HAP-1 (cell line): ENCODE measurements at regions not wholly inside any gene's neighbourhood (a gene's known extent, or its start where the extent isn't known, plus 50 kb on each side); places are given as distances from the start of the nearest gene placed in this dataset.
A peak's percentile ranks its signal among the peaks of the same experiment; 100 is the strongest.

Experiments used
- DNase-seq, 2 experiments: peaks; one replicate each; pipeline ENCODE4 v3.0.0-alpha.2; 2016 to 2020; ENCODE audit warnings: low spot score in 2 of 2
- H3K27me3 ChIP-seq: fragments of 250-450 bp; sonication (Bioruptor Pico); 2 replicates; pipeline ENCODE4 v1.5.1; 2020; ENCODE audit warnings: low read depth, mild to moderate bottlenecking, moderate library complexity
- H3K36me3 ChIP-seq: fragments of 250-450 bp; sonication (Bioruptor Pico); replicated peaks from 2 replicates; pipeline ENCODE4 v1.5.1; 2020; ENCODE audit warnings: mild to moderate bottlenecking
- H3K4me1 ChIP-seq: fragments of 250-450 bp; sonication (Bioruptor Pico); 2 replicates; pipeline ENCODE4 v1.5.1; 2020; ENCODE audit warnings: mild to moderate bottlenecking
- H3K4me3 ChIP-seq: fragments of 250-450 bp; sonication (Bioruptor Pico); 2 replicates; pipeline ENCODE4 v1.5.1; 2020; ENCODE audit warnings: mild to moderate bottlenecking, moderate library complexity
- H3K9me3 ChIP-seq: fragments of 250-450 bp; sonication (Bioruptor Pico); 2 replicates; pipeline ENCODE4 v1.5.1; 2020; ENCODE audit warnings: mild to moderate bottlenecking, moderate library complexity
- in situ Hi-C: fragments of 300-500 bp; cut with MboI; formaldehyde crosslinking; loops from 3 replicates; pipeline ENCODE4 v1.14.3; 2020; ENCODE audit warnings: low sequenced_read_pairs, inconsistent platforms, mixed read lengths

DNA sequence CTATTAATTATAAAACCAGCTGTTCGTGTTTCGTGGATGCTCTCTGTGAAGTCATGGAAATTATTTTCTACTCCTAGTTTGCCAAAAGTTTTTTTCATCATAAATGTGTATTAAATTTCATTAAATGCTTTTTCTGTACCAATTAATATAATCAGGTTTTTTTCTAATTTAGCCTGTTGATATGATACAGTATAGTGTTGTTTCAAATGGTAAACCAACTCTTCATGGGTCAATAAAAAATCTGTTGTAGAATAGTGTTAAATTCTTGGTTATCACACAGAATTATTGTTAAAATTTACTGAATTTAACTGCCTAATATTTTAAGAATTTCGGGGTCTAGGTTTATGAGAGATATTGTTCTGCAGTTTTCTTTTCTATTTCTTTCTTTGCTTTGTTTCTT, 505.9 kb upstream of the MANEA start:
- DNase-seq: no peak
- Histone ChIP-seq H3K27me3 (no peaks in the 10 kb centered on the region), H3K4me1 (no peaks in the 10 kb centered on the region), H3K9me3 (no peaks in the 10 kb centered on the region), H3K4me3 (no peak overlapping the region), H3K36me3 (no peaks in the 10 kb centered on the region)
- in situ Hi-C loops: no loop called here

- no peaks in the 10 kb centered on the region for H3K4me1 ChIP-seq
- H3K9me3 ChIP-seq: no peaks in the 10 kb centered on the region
- no peaks in the 10 kb centered on the region for H3K27me3 ChIP-seq
- H3K4me3 ChIP-seq: no peak overlapping the region
- H3K36me3 ChIP-seq: no peaks in the 10 kb centered on the region
- no peak for DNase-seq
- in situ Hi-C loops: no loop called here
These were observed 498.9 kb upstream of the MANEA start for GRCh38 chr6:95078457-95078856.

DNA sequence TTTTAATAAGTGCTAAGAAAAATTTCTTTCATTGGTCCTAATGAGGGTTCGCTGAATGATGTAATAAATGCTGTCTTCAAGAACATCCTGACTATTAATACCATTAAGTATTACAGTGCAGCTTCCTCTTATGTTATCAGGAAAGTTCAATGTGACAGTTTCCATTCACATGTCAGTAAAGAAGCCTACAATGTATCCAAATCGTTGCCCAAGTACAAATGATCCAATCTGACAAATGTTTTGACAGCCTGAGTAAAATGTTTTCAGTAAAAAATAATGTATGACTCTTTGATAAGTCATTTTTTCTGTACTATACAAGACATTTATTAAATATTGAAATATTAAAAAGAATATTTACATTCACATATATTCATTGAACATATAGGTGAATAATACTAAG, 496.1 kb upstream of the MANEA start:
- Histone ChIP-seq H3K27me3 (no peaks in the 10 kb centered on the region), H3K4me3 (no peak overlapping the region), H3K9me3 (no peaks in the 10 kb centered on the region), H3K36me3 (no peaks in the 10 kb centered on the region), H3K4me1 (no peaks in the 10 kb centered on the region)
- in situ Hi-C loops: no loop called here
- DNase-seq: no peak

GRCh38 chr6:95081949-95082348, 495.4 kb upstream of the MANEA start:
- Histone ChIP-seq H3K9me3 (no peaks in the 10 kb centered on the region), H3K36me3 (no peaks in the 10 kb centered on the region), H3K4me3 (no peak overlapping the region), H3K4me1 (peaks cover 1% of the 10 kb centered on the region; the same call in 1 of the 2 replicates), H3K27me3 (no peaks in the 10 kb centered on the region)
- in situ Hi-C loops: no loop called here
- no peak for DNase-seq

- Histone ChIP-seq H3K27me3 (no peaks in the 10 kb centered on the region), H3K36me3 (no peaks in the 10 kb centered on the region), H3K4me1 (peaks cover 9% of the 10 kb centered on the region), H3K9me3 (no peaks in the 10 kb centered on the region), H3K4me3 (no peak overlapping the region)
- in situ Hi-C loops: no loop called here
- no peak for DNase-seq
These were observed 493.8 kb upstream of the MANEA start for GRCh38 chr6:95083506-95083905.

DNA sequence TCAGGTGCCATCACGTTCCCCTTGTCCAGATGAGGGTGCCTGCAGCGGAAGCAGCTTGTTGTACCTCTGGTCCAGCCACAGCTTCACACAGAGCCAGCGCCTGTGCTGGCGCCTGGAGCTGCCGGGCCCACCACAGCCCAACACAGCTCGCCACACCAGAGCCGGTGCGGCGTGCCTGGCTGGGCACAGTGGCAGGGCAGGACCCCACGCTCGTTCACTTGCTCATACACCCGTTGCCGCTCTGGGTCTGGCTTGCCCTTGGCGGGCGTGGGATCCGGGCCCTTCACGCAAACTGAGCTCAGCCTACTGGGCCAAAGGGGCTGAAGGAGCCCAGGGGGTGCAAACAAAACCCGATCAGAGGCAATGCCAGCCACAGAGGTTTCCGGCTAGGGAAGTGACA, 492.5 kb upstream of the MANEA start:
- no peak for DNase-seq
- Histone ChIP-seq H3K27me3 (no peaks in the 10 kb centered on the region), H3K9me3 (no peaks in the 10 kb centered on the region), H3K4me3 (no peak overlapping the region), H3K4me1 (peaks cover 9% of the 10 kb centered on the region), H3K36me3 (no peaks in the 10 kb centered on the region)
- in situ Hi-C loops: no loop called here

GRCh38 chr6:95087394-95088097, 489.8 kb upstream of the MANEA start:
- H3K9me3 ChIP-seq: no peaks in the 10 kb centered on the region
- peak; percentile 73 to 85 for DNase-seq
- H3K27me3 ChIP-seq: no peaks in the 10 kb centered on the region
- H3K36me3 ChIP-seq: no peaks in the 10 kb centered on the region
- in situ Hi-C loops: no loop called here
- no peak overlapping the region for H3K4me3 ChIP-seq
- H3K4me1 ChIP-seq: peaks cover 9% of the 10 kb centered on the region

- H3K27me3 ChIP-seq: peaks cover 10% of the 10 kb centered on the region
These were observed 485.4 kb upstream of the MANEA start for GRCh38 chr6:95091823-95092436.

GRCh38 chr6:95093154-95093553, 484.2 kb upstream of the MANEA start:
- H3K9me3 ChIP-seq: no peaks in the 10 kb centered on the region
- no peak for DNase-seq
- no peak overlapping the region for H3K4me3 ChIP-seq
- peaks cover 10% of the 10 kb centered on the region for H3K27me3 ChIP-seq
- no peaks in the 10 kb centered on the region for H3K36me3 ChIP-seq
- in situ Hi-C loops: no loop called here
- no peaks in the 10 kb centered on the region for H3K4me1 ChIP-seq

More at GRCh38 chr6:95091823-95092436, 485.4 kb upstream of the MANEA start:
- H3K4me1 ChIP-seq: peaks cover 8% of the 10 kb centered on the region
- H3K36me3 ChIP-seq: no peaks in the 10 kb centered on the region
- DNase-seq: peak in 1 of 2 experiments; percentile 45
- H3K9me3 ChIP-seq: no peaks in the 10 kb centered on the region
- H3K4me3 ChIP-seq: no peak overlapping the region
- in situ Hi-C loops: no loop called here

GRCh38 chr6:95094751-95095663, 482.3 kb upstream of the MANEA start:
- in situ Hi-C loops: no loop called here
- H3K4me3 ChIP-seq: no peak overlapping the region

GRCh38 chr6:95095855-95096254, 481.5 kb upstream of the MANEA start:
- DNase-seq: no peak
- in situ Hi-C loops: no loop called here
- no peak overlapping the region for H3K4me3 ChIP-seq

More at GRCh38 chr6:95094751-95095663, 482.3 kb upstream of the MANEA start:
- Histone ChIP-seq H3K36me3 (no peaks in the 10 kb centered on the region), H3K9me3 (no peaks in the 10 kb centered on the region), H3K27me3 (peaks cover 10% of the 10 kb centered on the region), H3K4me1 (no peaks in the 10 kb centered on the region)
- no peak for DNase-seq

DNA sequence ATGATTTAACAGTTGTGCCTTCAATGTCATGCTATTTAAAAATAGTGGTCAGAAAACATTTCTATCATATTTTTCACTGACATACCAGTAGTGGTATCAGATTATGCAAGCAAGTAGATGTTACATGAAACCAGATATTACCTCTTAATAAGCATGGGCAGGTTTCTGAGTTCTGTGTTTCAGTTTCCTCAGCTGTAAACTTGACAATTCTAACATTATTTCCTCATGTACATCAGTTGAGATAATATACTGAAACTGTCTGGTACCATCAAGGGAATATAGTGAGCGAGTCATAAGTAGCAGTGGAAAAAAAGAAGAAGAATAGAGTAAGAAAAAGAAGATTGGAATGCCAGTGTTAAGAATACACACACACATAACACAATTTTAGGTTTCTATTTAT, 477.9 kb upstream of the MANEA start:
- Histone ChIP-seq H3K9me3 (no peaks in the 10 kb centered on the region), H3K4me1 (no peaks in the 10 kb centered on the region), H3K36me3 (no peaks in the 10 kb centered on the region), H3K27me3 (peaks cover 10% of the 10 kb centered on the region), H3K4me3 (no peak overlapping the region)
- in situ Hi-C loops: no loop called here
- DNase-seq: no peak

More at GRCh38 chr6:95095855-95096254, 481.5 kb upstream of the MANEA start:
- H3K36me3 ChIP-seq: no peaks in the 10 kb centered on the region
- H3K9me3 ChIP-seq: no peaks in the 10 kb centered on the region
- no peaks in the 10 kb centered on the region for H3K4me1 ChIP-seq
- peaks cover 10% of the 10 kb centered on the region for H3K27me3 ChIP-seq

DNA sequence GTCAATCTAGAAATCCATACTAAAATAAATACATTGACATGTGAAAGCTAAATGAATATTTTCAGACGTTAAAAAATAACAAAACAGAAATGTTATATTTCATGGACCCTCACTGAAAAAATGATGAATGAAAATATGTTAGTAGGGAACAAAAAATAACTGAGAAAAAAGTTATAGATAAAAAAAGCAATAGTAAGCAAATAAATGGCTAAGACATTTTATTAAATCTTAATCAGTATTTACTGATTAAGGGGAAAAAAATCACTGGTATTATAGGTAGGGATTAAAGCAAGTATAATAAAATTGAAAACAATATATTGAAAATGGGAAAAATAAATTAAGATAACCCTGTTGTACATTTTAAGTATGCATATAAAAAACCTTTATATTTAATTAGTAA, 468.1 kb upstream of the MANEA start:
- H3K36me3 ChIP-seq: no peaks in the 10 kb centered on the region
- H3K4me3 ChIP-seq: no peak overlapping the region
- H3K4me1 ChIP-seq: no peaks in the 10 kb centered on the region
- H3K27me3 ChIP-seq: no peaks in the 10 kb centered on the region
- H3K9me3 ChIP-seq: no peaks in the 10 kb centered on the region
- DNase-seq: no peak
- in situ Hi-C loops: no loop called here

- Histone ChIP-seq H3K27me3 (no peaks in the 10 kb centered on the region), H3K9me3 (no peaks in the 10 kb centered on the region), H3K4me1 (no peaks in the 10 kb centered on the region), H3K4me3 (no peak overlapping the region), H3K36me3 (no peaks in the 10 kb centered on the region)
- in situ Hi-C loops: no loop called here
- no peak for DNase-seq
These were observed 466.6 kb upstream of the MANEA start for GRCh38 chr6:95110767-95111166.
